KMS-11 (cell line): ENCODE measurements at regions not wholly inside any gene's neighbourhood (a gene's known extent, or its start where the extent isn't known, plus 50 kb on each side); places are given as distances from the start of the nearest gene placed in this dataset.

Experiments
- H2AFZ ChIP-seq: fragments of 200-600 bp; sonication (generic); 2 replicates; pipeline ENCODE4 v1.6.1; 2016; ENCODE audit warnings: antibody characterized with exemption, mixed run types, low read depth
- H3K27ac ChIP-seq: fragments of 200-600 bp; sonication (generic); 2 replicates; pipeline ENCODE4 v1.6.1; 2016; ENCODE audit warnings: mild to moderate bottlenecking, mixed run types
- H3K27me3 ChIP-seq: fragments of 200-600 bp; sonication (generic); 2 replicates; pipeline ENCODE4 v1.6.1; 2017; ENCODE audit warnings: mild to moderate bottlenecking, low read depth, mixed run types, moderate library complexity; ENCODE audit not compliant: insufficient read depth
- H3K36me3 ChIP-seq: fragments of 200-600 bp; sonication (generic); 2 replicates; pipeline ENCODE4 v1.6.1; 2017; ENCODE audit warnings: mild to moderate bottlenecking, mixed run types; ENCODE audit not compliant: insufficient read depth
- H3K4me1 ChIP-seq: fragments of 200-600 bp; sonication (generic); 2 replicates; pipeline ENCODE4 v1.6.1; 2016; ENCODE audit warnings: mild to moderate bottlenecking, low read depth, mixed run types; ENCODE audit not compliant: poor library complexity, severe bottlenecking
- H3K4me2 ChIP-seq: fragments of 200-600 bp; sonication (generic); 2 replicates; pipeline ENCODE4 v1.7.0; 2016; ENCODE audit warnings: mild to moderate bottlenecking, mixed run types
- H3K4me3 ChIP-seq: fragments of 200-600 bp; sonication (generic); IDR thresholded peaks from 2 replicates; pipeline ENCODE4 v1.6.1; 2017; ENCODE audit warnings: low read depth, low read length, mixed read lengths; ENCODE audit not compliant: insufficient read depth
- H3K79me2 ChIP-seq: fragments of 200-600 bp; sonication (generic); 2 replicates; pipeline ENCODE4 v1.6.1; 2016; ENCODE audit warnings: low read depth, mixed run types; ENCODE audit not compliant: insufficient read depth
- H3K9ac ChIP-seq: fragments of 200-600 bp; sonication (generic); 2 replicates; pipeline ENCODE4 v1.6.1; 2016; ENCODE audit warnings: mild to moderate bottlenecking, mixed run types
- H4K20me1 ChIP-seq: fragments of 200-600 bp; sonication (generic); 2 replicates; pipeline ENCODE4 v1.6.1; 2016; ENCODE audit warnings: mild to moderate bottlenecking, mixed run types; ENCODE audit not compliant: insufficient read depth
- CTCF ChIP-seq: fragments of 200-600 bp; sonication (generic); conservative IDR thresholded peaks from 2 replicates; pipeline ENCODE4 v1.6.1; 2017; ENCODE audit warnings: low read depth, mild to moderate bottlenecking, antibody characterized with exemption, low read length, moderate library complexity, mixed read lengths

- H3K79me2 ChIP-seq: no peaks in the 10 kb centered on the region
- H3K27ac ChIP-seq: no peak overlapping the region
- H3K36me3 ChIP-seq: no peaks in the 10 kb centered on the region
- no peak overlapping the region for H3K4me2 ChIP-seq
- H4K20me1 ChIP-seq: no peaks in the 10 kb centered on the region
- no peak overlapping the region for H2AFZ ChIP-seq
- no peaks in the 10 kb centered on the region for H3K27me3 ChIP-seq
- H3K9ac ChIP-seq: no peak overlapping the region
- no peaks in the 10 kb centered on the region for H3K4me1 ChIP-seq
- no peak overlapping the region for H3K4me3 ChIP-seq
- TF ChIP-seq CTCF: no peak
Observed at GRCh38 chr3:145578471-145578870, 582.5 kb downstream of the PLOD2 start.

GRCh38 chr3:145581694-145582093 is 579.3 kb downstream of the PLOD2 start:
- H3K27me3 ChIP-seq: no peaks in the 10 kb centered on the region
- H4K20me1 ChIP-seq: no peaks in the 10 kb centered on the region
- H3K4me3 ChIP-seq: no peak overlapping the region
- H3K4me2 ChIP-seq: no peak overlapping the region
- H3K79me2 ChIP-seq: no peaks in the 10 kb centered on the region
- H3K27ac ChIP-seq: no peak overlapping the region
- TF ChIP-seq CTCF: no peak
- H3K9ac ChIP-seq: no peak overlapping the region
- no peaks in the 10 kb centered on the region for H3K4me1 ChIP-seq
- no peaks in the 10 kb centered on the region for H3K36me3 ChIP-seq
- no peak overlapping the region for H2AFZ ChIP-seq

GRCh38 chr3:145604851-145605250 is 556.1 kb downstream of the PLOD2 start:
- Histone ChIP-seq H3K4me2 (no peak overlapping the region), H3K36me3 (no peaks in the 10 kb centered on the region), H3K4me1 (no peaks in the 10 kb centered on the region), H3K79me2 (no peaks in the 10 kb centered on the region), H3K27ac (no peak overlapping the region), H2AFZ (no peak overlapping the region), H3K27me3 (no peaks in the 10 kb centered on the region), H3K9ac (no peak overlapping the region), H4K20me1 (no peaks in the 10 kb centered on the region), H3K4me3 (no peak overlapping the region)
- TF ChIP-seq CTCF: no peak

- TF ChIP-seq CTCF: no peak
- H3K9ac ChIP-seq: no peak overlapping the region
- H3K27ac ChIP-seq: no peak overlapping the region
- no peaks in the 10 kb centered on the region for H3K36me3 ChIP-seq
- H3K79me2 ChIP-seq: no peaks in the 10 kb centered on the region
- no peak overlapping the region for H3K4me3 ChIP-seq
- no peak overlapping the region for H3K4me2 ChIP-seq
- H3K4me1 ChIP-seq: no peaks in the 10 kb centered on the region
- H2AFZ ChIP-seq: no peak overlapping the region
- H4K20me1 ChIP-seq: no peaks in the 10 kb centered on the region
- no peaks in the 10 kb centered on the region for H3K27me3 ChIP-seq
Observed at GRCh38 chr3:145620002-145620401, 541.0 kb downstream of the PLOD2 start.

- Histone ChIP-seq H3K79me2 (no peaks in the 10 kb centered on the region), H2AFZ (no peak overlapping the region), H3K36me3 (no peaks in the 10 kb centered on the region), H3K27ac (no peak overlapping the region), H4K20me1 (no peaks in the 10 kb centered on the region), H3K4me3 (no peak overlapping the region), H3K27me3 (no peaks in the 10 kb centered on the region), H3K9ac (no peak overlapping the region), H3K4me2 (no peak overlapping the region), H3K4me1 (no peaks in the 10 kb centered on the region)
- TF ChIP-seq CTCF: no peak
Observed at GRCh38 chr3:145620486-145620885, 540.5 kb downstream of the PLOD2 start.
